SIG-M5 (cell line): ENCODE measurements at regions not wholly inside any gene's neighbourhood (a gene's known extent, or its start where the extent isn't known, plus 50 kb on each side); places are given as distances from the start of the nearest gene placed in this dataset.

Experiments
- DNase-seq: peaks from one replicate; lab custom pipeline; 2025; lab: John Stamatoyannopoulos, UW

DNA sequence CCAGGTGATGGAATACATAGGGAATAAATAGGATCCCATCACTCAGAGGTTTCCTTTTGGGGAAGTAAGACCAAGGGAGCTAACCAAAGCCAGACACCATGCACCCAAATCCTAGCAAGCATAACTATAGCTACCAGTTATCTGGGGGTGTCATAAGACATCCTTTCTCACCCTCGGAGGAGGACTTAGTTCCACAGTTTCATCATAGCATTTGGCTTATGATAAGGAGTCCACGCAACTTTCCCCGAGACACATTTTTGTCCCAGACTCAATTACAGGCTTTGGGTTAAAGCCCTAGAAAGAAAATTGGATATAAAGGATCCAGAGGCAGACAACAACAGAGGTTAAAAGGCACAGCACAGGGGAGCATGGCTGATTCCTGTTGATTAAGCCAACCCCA lies 442.9 kb downstream of the HTR7 start:
- DNase-seq: no peak

DNA sequence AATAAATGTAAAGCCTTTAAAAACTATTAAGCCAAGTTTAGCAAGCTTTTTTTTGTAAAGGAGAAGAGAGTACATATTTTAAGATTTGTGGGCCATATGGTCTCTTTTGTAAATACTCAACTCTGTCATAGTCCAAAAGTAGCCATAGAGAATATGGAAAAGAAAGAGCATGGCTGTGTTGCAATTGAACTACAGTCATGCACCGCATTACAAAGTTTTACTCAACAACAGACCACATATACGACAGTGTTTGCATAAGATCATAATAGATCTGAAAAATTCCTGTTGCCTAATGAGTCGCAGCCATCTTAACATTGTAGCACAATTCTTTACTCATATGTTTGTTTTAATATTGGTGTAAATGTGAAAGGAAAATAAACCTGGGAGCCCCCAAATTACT lies 440.8 kb downstream of the HTR7 start:
- DNase-seq: no peak

DNA sequence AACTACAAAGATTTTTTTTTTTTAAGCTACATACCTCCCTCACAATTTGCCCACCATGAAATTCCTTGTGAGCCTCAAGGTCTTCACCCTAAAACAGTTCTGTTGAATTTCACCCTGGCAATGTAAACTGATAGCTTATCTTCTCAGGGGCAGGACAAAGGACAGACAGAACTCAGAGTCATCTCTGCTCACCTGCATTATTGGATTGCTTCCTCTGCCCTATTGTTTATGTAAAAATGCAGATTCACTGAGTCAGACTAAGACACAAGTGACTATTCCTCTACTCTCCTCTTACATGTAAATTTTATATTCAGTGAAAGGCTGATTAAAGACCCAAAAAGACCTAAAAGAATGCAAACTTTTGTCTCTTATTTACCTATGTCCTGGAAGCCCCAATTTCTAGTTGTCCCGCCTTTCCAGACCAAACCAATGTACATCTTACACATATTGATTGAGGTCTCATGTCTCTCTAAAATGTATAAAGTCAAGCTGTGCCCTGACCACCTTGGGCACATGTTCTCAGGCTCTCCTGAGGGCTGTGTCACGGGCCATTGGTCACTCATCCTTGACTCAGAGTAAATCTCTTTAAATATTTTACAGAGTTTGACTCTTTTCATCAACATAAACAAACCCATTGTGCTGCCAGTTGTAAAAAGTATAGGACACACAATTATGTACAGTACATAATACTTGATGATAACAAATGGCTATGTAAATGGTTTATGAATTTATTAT lies 440.2 kb downstream of the HTR7 start:
- no peak for DNase-seq

DNA sequence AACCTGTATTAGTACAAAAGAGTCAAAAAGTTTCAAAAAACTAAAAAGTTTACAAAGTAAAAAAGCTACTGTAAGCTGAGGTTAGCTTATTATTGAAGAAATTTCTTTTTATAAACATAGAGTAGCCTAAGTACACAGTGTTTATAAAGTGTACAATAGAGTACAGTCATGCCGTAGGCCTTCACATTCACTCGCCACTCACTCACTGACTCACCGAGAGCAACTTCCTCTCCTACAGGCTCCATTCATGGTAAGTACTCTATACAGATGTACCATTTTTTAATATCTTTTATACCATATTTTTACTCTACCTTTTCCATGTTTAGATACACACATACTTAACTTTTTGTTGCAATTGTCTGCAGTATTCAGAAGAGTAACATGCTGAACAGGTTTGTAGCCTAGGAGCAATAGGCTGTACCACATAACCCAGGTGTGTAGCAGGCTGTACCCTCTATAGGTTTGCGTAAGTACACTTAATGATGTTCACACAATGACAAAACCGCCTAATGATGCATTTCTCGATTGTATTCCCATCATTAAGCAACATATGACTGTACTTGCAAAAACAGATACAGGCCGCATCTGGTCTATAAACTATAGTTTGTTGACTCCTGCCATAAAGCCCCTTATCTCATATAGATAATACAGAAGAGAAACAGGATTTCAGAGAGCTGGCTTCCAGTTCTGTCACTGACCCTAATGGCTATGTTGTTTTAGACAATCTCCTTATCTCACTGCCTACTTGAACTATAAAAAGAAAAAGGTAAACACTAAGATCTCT lies 438.8 kb downstream of the HTR7 start:
- DNase-seq: no peak

DNA sequence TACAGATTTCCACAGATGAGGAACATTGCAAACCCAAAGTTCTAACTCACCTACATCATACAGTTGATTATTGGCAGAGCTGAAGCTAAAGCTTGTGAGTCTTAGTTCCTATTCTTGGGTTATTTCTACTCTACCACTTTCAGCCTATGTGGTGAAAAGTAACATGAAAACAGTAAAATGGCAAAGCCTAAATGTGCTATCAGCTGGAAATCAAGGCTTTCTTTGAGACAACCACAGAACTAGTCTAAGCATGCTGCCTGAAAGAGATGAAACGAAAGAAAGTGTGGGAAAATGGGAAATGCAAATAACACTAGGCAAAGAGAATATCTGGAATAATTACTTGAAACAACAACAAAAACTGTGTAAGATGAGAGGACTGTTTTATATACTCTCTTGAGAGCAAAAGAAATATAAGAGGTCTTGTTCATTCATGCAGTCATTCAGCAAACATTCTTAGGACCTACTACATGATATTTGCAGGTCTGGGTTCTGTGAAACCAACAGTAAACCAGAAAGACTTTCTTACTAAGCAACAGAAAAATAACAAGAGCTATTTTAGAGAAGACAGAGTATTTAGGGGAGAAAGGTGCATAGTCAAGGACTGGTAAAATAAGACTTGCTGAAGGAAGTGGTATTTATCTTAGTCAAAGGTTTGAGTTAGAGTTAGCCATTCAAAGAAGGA lies 437.1 kb downstream of the HTR7 start:
- DNase-seq: no peak

DNA sequence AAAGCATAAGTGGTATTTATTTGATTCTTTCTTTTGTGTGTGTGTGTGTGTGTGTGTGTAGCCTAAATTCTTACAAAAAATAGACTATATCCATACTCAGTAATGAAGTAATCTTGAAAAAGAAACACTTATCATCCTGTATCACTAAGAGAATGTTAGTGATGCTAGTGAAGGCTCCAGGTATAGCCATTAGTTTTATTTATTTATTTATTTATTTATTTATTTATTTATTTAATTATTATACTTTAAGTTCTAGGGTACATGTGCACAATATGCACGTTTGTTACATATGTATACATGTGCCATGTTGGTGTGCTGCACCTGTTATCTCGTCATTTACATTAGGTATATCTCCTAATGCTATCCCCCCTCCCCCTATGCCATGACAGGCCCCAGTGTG lies 436.0 kb downstream of the HTR7 start:
- no peak for DNase-seq

DNA sequence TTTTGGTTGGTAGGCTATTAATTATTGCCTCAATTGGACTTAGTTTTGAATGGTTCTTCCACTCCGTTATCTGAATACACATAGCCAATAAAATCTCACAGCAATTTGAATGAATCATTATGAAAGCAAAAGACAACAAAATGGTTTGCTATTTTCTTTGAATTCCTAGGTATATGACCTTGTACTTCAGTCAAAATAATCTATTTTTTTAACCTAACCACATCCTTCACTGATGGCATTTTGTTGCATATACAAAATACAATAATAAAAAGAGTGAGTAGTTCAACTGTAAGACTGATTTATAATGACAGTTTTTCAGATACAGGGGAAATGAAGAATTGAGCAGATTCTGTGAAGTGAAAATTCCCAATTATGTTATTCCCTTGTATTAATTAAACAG lies 433.1 kb downstream of the HTR7 start:
- DNase-seq: no peak

DNA sequence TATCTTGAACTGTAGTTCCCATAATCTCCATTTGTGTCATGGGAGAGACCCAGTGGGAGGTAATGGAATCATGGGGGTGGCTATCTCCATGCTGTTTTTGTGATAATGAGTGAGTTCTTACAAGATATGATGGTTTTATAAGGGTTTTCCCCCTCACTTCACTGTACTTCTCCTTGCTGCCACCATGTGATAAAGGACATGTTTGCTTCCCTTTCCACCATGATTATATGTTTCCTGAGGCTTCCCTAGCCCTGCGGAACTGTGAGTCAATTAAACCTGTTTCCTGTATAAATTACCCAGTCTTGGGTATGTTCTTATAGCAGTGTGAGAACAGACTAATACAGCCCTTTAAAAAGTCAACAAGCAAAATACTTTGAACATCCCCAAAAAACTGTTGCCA lies 427.7 kb downstream of the HTR7 start:
- no peak for DNase-seq

DNA sequence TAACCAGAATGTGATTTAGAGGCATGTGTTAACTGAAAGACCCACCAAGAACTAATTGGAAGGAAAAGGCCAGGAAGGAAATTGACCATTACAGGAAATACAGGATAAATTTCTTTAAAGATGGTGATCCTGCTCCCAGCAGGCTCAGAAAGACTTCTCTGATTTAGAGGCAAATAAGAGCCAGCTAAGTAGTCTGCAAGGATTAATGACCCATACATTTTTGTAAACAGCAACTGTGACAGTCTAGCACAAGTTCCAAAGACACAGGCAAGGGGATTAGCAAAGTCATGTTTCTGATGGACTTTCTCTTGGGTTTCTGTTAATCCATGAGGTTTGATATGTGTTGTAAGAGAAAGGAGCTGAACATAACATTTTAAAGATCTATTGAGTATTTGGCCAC lies 425.0 kb downstream of the HTR7 start:
- DNase-seq: no peak

DNA sequence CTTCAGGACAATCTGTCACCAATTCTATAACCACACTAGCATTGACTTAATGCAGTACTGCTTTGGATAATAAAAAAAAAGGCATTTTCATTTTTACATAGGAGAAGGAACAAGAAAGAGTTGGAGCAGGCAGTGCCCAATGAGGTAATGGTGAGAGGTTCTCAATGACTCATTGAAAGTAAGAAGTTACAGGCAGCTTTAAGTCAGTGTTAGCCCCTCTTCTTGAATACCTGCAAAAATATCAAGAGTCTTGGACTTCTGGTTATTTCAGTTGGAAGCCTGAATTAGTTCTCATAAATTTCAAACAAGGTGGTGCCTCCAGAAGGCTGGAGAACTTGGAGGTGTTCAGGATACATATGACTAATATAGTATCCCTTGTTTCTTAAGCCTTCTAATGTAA lies 422.5 kb downstream of the HTR7 start:
- no peak for DNase-seq

DNA sequence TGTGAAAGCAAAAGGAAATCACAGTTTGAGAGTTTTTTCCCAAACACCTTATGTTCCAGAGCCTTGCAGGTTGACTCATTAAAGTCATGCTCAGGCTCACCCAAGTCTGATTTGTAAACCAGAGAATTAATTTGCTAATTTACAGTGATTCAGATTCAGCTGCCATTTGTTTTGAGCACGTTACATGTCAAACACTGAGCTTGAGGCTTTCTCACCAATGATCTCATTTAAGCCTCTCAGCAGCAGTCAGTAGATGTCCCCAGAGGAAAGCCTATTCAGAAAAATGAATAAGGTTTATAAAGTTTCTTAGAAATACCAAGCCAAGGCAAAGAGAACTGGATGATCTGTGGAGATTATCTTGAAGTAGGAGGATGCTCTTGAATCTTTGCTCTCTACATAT lies 420.4 kb downstream of the HTR7 start:
- no peak for DNase-seq

DNA sequence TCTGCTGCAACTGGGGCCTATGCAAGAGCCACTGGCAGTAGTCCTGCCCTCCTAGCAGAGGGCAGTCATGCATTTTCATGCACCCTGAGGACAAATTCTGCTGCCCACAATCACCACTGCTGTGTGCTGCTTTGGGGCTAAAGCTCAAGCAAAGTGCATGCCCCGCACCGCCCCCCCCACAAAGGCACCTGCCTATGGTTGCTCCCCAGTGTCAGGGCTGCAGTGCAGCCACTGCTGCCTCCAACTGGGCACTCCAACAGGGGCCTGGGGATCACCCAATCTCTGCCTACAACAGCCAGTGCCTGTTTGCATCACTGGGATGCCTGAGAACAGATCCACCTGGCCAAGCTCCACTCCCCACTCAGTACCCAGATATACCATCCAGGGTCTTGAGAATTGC lies 417.0 kb downstream of the HTR7 start:
- DNase-seq: no peak

DNA sequence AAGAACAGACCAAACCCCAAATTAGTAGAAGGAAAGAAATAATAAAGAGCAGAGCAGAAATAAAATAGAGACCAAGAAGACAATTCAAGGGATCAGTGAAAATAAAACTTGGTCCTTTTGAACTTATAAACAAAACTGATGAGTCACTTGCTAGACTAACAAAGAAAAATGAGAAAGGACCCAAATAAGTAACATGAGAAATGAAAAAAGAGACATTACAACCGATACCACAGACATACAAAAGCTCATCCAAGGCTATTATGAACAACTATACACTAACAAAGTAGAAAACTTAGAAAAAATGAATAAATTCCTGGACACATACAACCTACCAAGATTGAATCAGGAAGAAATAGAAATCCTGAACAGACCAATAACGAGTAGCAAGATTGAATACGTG lies 414.5 kb downstream of the HTR7 start:
- no peak for DNase-seq

DNA sequence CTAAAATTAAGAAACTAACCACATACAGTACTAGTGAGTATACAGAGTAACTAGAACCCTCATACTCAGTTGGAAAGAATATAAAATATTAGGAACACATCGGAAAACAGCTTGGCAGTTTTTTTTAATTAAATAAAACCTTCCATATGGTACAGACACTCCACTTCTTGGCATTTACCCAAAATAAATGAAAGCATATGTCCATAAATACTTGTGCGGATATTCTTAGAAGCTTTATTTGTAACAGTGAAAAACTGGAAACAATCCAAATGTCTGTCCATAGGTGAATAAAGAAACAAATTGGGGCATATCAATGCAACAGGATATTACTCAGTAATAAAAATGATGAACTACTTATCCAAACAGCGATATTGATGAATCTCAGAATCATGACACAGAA lies 410.0 kb downstream of the HTR7 start:
- no peak for DNase-seq

DNA sequence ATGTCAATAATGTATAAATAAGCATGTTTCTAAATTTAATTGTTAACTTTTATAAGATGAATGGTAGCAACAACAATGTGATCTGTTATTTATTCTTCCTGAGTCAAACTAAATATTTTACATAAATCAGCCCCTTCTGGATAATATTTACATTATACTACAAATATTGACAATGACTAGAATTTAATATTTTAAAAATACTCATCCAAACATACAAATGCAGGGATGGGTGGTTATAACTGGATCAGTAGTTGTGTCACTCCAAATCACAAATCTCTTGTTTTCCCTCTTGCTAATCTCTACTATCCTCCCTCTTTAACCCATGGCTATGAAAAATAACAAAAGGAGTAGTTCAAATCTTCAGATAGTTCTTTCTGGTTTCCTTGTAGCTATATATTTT lies 407.0 kb downstream of the HTR7 start:
- no peak for DNase-seq

DNA sequence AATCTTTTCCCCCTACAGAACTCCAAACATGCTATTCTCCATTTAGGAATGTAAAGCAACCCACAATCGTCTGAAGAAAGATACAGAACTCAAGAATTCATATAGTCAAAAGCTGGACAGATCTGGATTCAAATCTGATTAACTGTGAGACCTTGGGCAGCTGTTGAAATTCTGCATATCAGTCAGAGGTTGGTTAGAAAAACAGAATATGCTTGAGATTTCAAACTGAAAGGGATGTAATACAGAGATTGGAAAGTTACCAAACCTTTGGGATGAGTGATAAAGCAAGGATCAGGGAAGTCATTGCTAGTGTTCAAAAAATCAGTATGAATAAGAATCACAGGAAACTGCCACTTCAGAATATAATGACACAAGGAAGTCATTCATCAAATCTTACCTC lies 406.6 kb downstream of the HTR7 start:
- no peak for DNase-seq

DNA sequence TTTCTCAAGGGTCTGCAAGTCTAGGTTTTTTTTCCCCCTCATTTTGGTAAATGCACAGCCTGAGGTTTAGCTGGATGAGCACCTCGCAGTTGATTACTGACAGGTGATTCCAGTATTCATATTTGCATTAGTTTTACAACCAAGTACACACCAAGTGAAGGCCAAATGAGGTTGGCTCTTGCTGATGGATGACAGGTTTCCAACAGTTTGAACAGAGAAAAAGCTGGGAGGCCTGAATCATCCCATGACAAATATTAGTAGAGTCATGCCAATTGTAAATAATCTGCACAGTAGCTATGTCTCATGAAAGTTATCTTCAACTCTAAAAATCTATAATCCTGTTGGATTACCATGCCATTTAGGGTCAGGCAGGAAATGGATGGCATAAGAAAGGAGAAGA lies 399.8 kb downstream of the HTR7 start:
- no peak for DNase-seq

DNA sequence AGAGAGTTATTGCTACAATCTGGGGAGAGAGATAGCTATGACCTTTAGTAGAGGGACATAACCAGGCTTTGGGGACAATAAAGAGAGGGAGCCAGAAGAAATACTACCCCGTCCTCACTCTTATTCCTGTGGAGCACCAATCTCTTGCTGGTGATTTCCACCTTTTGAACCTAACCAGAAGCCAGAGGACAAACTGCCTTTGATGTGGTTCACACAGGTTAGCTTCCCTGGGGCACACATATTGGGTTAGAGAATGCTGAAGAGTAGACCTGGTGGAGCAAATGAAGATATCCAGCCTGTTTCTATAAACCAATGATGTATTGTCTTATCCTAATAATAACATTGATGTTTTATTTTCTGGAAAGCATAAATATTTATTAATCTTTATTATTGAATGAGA lies 399.3 kb downstream of the HTR7 start:
- DNase-seq: no peak

DNA sequence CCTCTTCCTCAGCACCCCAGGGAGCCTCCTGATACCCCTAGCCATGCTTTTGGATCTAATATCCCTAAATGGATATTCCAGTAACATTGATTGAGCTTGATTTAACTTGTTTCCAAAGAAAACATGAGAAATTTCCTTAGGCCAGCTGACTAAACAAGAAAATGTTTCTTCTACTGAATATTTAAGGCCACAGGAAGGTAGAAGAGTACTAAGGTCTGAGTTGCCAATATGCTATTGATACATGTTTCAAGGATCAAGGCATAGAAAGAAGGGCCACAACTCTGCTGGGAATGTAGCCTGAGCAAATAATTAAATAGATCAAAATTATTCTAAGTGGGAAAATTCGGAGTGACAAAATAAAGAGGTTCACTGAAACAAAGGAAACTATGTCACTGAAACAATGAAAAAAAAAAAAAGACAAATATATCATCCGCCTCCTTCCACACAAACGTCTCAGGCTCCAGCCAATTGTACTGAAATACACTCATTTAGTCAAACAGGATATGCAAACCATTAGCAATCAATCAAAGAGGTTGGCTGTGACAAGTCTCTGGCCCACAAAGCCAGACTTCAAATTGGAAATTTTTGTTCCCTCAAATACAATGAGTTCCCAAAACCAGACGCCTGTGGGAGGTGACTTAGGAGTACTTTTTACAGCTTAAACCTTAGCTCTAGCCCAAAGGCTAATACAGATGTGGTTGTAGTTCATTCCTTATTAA lies 396.2 kb downstream of the HTR7 start:
- no peak for DNase-seq

DNA sequence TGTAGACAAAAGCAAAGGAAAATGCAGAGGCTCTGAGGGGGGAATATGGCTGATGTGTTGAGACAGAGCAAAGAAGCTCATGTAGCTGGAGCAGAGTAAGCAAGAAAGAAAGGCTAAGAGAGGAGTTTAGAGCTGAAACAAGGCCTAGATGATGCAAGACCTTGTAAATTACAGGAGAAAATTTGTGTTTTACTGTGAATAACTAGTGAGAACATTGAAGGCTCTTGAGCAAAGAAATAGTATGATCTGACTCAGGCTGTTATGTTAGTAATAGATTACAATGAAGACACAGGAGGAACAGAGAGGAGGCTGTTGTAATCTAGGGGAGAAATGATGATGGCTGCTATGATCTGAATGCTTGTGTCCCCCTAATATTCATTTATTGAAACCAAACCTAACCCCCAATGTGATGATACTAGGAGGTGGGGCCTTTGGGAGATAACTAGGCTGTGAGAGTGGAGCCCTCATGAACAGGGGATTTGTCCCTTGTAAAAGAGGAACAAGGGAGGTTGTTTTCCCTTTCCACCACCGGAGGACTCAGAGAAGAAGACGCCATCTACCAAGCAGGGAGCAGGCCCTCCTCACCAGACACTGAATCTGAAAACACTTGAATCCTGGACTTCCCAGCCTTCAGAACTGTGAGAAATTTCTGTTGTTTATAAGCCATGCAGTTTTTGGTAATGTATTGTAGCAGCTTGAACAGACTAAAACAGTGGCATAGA lies 394.9 kb downstream of the HTR7 start:
- no peak for DNase-seq

DNA sequence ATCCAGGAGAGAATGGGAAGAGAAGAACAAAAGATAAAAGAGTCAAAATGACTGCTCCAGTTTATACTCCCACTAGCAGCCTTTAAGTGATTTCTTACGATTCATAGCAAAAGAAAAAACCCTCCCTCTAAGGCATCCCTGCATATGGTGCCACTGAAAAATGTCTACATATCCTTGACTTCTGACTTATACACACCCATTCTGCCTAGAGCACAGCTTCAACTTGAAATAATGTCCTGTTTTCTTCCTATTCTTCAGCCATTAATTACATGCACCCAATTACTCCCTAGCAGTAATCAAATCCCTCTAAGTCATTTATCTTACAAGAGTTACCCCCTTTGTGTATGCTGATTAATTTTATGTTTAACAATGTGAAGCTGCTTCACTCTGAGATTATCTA lies 393.5 kb downstream of the HTR7 start:
- DNase-seq: no peak

DNA sequence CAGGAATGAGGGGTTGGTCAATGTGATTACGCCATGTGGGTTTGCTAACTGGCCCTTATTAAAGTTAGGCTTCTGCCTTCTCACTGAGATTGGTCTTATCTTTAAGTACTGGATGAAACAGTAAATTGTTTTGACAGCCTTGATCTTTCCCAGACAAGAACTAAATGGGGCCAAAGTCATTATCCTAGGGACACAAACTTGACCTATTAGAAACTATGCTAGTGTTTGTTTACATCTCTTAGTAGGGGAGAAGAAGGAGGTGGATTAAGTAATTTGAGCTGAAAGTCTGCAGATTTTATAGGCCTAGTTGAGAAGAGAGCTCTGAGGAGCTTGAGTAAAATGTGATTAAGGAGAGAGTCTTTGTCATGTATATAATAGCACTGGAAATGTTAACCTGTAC lies 386.9 kb downstream of the HTR7 start:
- DNase-seq: no peak
